Neuronal stem cell (in vitro differentiated cells): ENCODE measurements at regions not wholly inside any gene's neighbourhood (a gene's known extent, or its start where the extent isn't known, plus 50 kb on each side); places are given as distances from the start of the nearest gene placed in this dataset.

ENCODE experiments used
- DNase-seq: peaks from one replicate; pipeline ENCODE4 v3.0.0-alpha.2; 2013; ENCODE audit warnings: low spot score
- H2AFZ ChIP-seq: one replicate; pipeline ENCODE4 v1.6.1; 2013; ENCODE audit warnings: mild to moderate bottlenecking, low read length, inconsistent platforms
- H2AK5ac ChIP-seq: 2 replicates; pipeline ENCODE4 v1.6.1; 2013; ENCODE audit warnings: low read depth, mild to moderate bottlenecking, inconsistent platforms, low read length, moderate library complexity, mixed read lengths
- H2BK120ac ChIP-seq: 2 replicates; pipeline ENCODE4 v1.6.1; 2013; ENCODE audit warnings: low read depth, mild to moderate bottlenecking, inconsistent platforms, low read length, moderate library complexity, mixed read lengths
- H2BK12ac ChIP-seq: one replicate; pipeline ENCODE4 v1.6.1; 2013; ENCODE audit warnings: low read length, inconsistent platforms
- H2BK15ac ChIP-seq: 2 replicates; pipeline ENCODE4 v1.6.1; 2013; ENCODE audit warnings: mild to moderate bottlenecking, low read length, inconsistent platforms, mixed read lengths
- H2BK5ac ChIP-seq: one replicate; pipeline ENCODE4 v1.6.1; 2013; ENCODE audit warnings: inconsistent platforms, mild to moderate bottlenecking, low read length, moderate library complexity
- H3K14ac ChIP-seq: one replicate; pipeline ENCODE4 v1.6.1; 2013; ENCODE audit warnings: low read length, inconsistent platforms
- H3K18ac ChIP-seq: 2 replicates; pipeline ENCODE4 v1.6.1; 2013; ENCODE audit warnings: low read length, inconsistent platforms
- H3K23ac ChIP-seq: 2 replicates; pipeline ENCODE4 v1.6.1; 2013; ENCODE audit warnings: low read depth, mild to moderate bottlenecking, mixed read lengths, low read length, inconsistent platforms; ENCODE audit not compliant: poor library complexity
- H3K27ac ChIP-seq: replicated peaks from 3 replicates; pipeline ENCODE4 v1.5.1; 2013; ENCODE audit warnings: low read length, inconsistent platforms
- H3K27me3 ChIP-seq, 3 experiments: 2 replicates each; pipeline ENCODE4 v1.6.1; 2013; ENCODE audit warnings: low read length in 3 of 3, mild to moderate bottlenecking in 2 of 3, inconsistent platforms in 1 of 3, low read depth in 1 of 3, mixed read lengths in 1 of 3, moderate library complexity in 1 of 3; ENCODE audit not compliant: control insufficient read depth in 3 of 3, insufficient read depth in 3 of 3
- H3K36me3 ChIP-seq, 2 donors: replicated peaks in 1 of 2; 2 replicates each; pipeline ENCODE4 v1.6.1; 2013; ENCODE audit warnings: low read length in 2 of 2; ENCODE audit not compliant: control insufficient read depth in 2 of 2, insufficient read depth in 2 of 2
- H3K4ac ChIP-seq: 2 replicates; pipeline ENCODE4 v1.6.1; 2013; ENCODE audit warnings: inconsistent platforms, mild to moderate bottlenecking, low read length, moderate library complexity
- H3K4me1 ChIP-seq, 2 donors: 1 replicate in 1 of 2; 2 replicates in 1 of 2; pipeline ENCODE4 v1.6.1; 2013; ENCODE audit warnings: low read length in 2 of 2, low read depth in 1 of 2; ENCODE audit not compliant: control insufficient read depth in 2 of 2, insufficient read depth in 1 of 2
- H3K4me2 ChIP-seq: one replicate; pipeline ENCODE4 v1.6.1; 2013; ENCODE audit warnings: mild to moderate bottlenecking, low read length, inconsistent platforms; ENCODE audit not compliant: insufficient read depth, poor library complexity, severe bottlenecking
- H3K4me3 ChIP-seq, 2 donors: 2 replicates each; pipeline ENCODE4 v1.5.1; 2013; ENCODE audit warnings: low read length in 2 of 2, mild to moderate bottlenecking in 2 of 2, inconsistent platforms in 1 of 2, moderate library complexity in 1 of 2
- H3K79me1 ChIP-seq: one replicate; pipeline ENCODE4 v1.6.1; 2013; ENCODE audit warnings: low read depth, mild to moderate bottlenecking, inconsistent platforms, low read length, moderate library complexity
- H3K9ac ChIP-seq: one replicate; pipeline ENCODE4 v1.6.1; 2013; ENCODE audit warnings: mild to moderate bottlenecking, low read depth, low read length, inconsistent platforms; ENCODE audit not compliant: poor library complexity
- H3K9me3 ChIP-seq, 2 donors: replicated peaks in 1 of 2; 2 replicates each; pipeline versions ENCODE3 to v1.6.1; 2013; ENCODE audit warnings: low read length in 2 of 2, mild to moderate bottlenecking in 2 of 2, inconsistent platforms in 1 of 2, low read depth in 1 of 2, mixed read lengths in 1 of 2, moderate library complexity in 1 of 2; ENCODE audit not compliant: control insufficient read depth in 2 of 2, insufficient read depth in 1 of 2
- H4K8ac ChIP-seq: one replicate; pipeline ENCODE4 v1.6.1; 2013; ENCODE audit warnings: low read depth, mild to moderate bottlenecking, inconsistent platforms, low read length, moderate library complexity
- H4K91ac ChIP-seq: one replicate; pipeline ENCODE4 v1.6.1; 2013; ENCODE audit warnings: low read length, low read depth, mild to moderate bottlenecking, inconsistent platforms; ENCODE audit not compliant: poor library complexity
- WGBS, 2 donors: extraction: QIAGEN DNeasy Blood & Tissue Kit; methylation state at CpG; one replicate each; pipeline ENCODE4 v1.1.7; 2013; ENCODE audit warnings: missing lambda C conversion rate in 2 of 2, mixed read lengths in 1 of 2; ENCODE audit not compliant: insufficient read length in 2 of 2, insufficient replicate concordance in 1 of 2; ENCODE audit errors: extremely low coverage in 2 of 2; 5-methylcytosine and 5-hydroxymethylcytosine counted together

DNA sequence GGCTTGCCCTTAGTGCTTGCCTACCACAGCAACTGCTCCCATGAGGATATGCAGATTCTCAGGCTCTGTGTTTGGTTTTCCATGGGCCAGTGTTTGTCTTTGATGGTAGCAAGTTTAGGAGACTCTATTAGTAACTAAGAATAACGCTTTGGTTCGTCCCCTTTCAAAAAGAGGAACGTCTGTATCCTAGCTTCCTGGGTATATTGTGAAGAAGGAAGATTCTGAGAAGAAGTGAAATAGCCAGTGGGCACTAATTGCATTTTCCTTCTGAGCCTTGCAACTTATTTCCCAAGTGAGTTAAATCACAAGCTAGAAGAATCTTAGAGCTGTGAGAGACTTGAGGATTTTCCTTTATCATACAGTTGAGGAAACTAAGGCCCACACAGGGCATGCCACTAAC lies 376.8 kb downstream of the PIK3R1 start:
- no peak overlapping the region for H3K27ac ChIP-seq
- H3K4me2 ChIP-seq, result no peak overlapping the region
- H3K36me3 ChIP-seq, result no peaks in the 10 kb centered on the region
- no peak overlapping the region for H2BK120ac ChIP-seq
- no peak overlapping the region for H3K14ac ChIP-seq
- WGBS, 2 donors, result no CpG with 5 or more reads among the region's 3 CpGs
- no peak overlapping the region for H3K9ac ChIP-seq
- no peak overlapping the region for H2BK15ac ChIP-seq
- no peak overlapping the region for H2AFZ ChIP-seq
- no peak overlapping the region for H2AK5ac ChIP-seq
- H3K18ac ChIP-seq, result no peak overlapping the region
- no peaks in the 10 kb centered on the region for H3K27me3 ChIP-seq
- H4K91ac ChIP-seq, result no peak overlapping the region
- no peaks in the 10 kb centered on the region for H3K79me1 ChIP-seq
- no peak overlapping the region for H4K8ac ChIP-seq
- no peak overlapping the region for H2BK5ac ChIP-seq
- H2BK12ac ChIP-seq, result no peak overlapping the region
- no peak overlapping the region for H3K23ac ChIP-seq
- no peaks in the 10 kb centered on the region for H3K4me1 ChIP-seq
- no peak overlapping the region for H3K4me3 ChIP-seq
- DNase-seq, result no peak
- no peak overlapping the region for H3K4ac ChIP-seq
- peaks cover 0 to 4% of the 10 kb centered on the region in 2 donors for H3K9me3 ChIP-seq

DNA sequence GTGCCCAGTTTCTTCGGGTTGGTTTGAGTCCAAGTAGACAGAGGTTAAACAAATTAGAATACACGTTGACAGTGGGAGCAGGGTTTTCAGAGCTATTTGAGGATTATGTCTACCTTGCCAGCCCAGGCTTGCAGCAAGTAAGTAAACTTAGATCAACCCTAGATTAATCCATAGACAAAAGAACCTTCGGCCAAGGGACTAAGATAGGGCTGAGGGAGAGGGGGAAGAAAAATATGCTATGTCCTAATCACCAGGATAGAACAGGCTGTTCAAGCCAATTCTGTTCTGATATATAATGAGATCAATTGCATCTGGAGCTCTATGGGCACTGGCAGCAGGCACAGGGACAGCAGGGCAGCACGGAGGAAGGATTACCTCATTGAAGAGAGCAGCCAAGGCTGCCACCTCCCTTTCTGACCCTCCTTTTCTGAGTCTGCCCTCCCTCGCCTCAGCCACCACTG lies 377.7 kb downstream of the PIK3R1 start:
- peaks cover 0 to 4% of the 10 kb centered on the region in 2 donors for H3K9me3 ChIP-seq
- no peak overlapping the region for H3K27ac ChIP-seq
- WGBS, 2 donors, result no CpG with 5 or more reads among the region's 5 CpGs
- H4K91ac ChIP-seq, result no peak overlapping the region
- H2BK15ac ChIP-seq, result no peak overlapping the region
- H2BK12ac ChIP-seq, result no peak overlapping the region
- no peak overlapping the region for H3K4me2 ChIP-seq
- DNase-seq, result no peak
- no peak overlapping the region for H3K14ac ChIP-seq
- no peak overlapping the region for H3K23ac ChIP-seq
- H3K4me3 ChIP-seq, result no peak overlapping the region
- H3K27me3 ChIP-seq, result no peaks in the 10 kb centered on the region
- no peak overlapping the region for H3K9ac ChIP-seq
- H3K4me1 ChIP-seq, result no peaks in the 10 kb centered on the region
- H2BK5ac ChIP-seq, result no peak overlapping the region
- H2AFZ ChIP-seq, result no peak overlapping the region
- H3K18ac ChIP-seq, result no peak overlapping the region
- H3K4ac ChIP-seq, result no peak overlapping the region
- no peaks in the 10 kb centered on the region for H3K79me1 ChIP-seq
- no peak overlapping the region for H4K8ac ChIP-seq
- H2BK120ac ChIP-seq, result no peak overlapping the region
- no peaks in the 10 kb centered on the region for H3K36me3 ChIP-seq
- H2AK5ac ChIP-seq, result no peak overlapping the region

DNA sequence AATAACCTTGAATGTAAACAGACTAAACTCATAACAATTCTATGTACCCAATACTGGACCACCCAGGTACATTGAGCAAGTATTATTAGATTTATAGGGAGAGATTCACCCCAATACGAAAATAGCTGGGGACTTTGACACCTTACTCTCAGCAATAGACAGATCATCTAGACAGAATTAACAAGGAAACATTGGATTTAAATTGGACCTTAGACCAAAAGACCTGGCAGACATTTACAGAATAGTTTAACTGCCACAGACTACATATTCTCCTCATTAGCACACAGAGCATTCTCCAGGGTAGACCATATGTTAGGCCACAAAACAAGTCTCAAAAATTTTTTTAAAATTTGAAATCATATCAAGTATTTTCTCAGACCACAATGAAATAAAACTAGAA lies 397.4 kb downstream of the PIK3R1 start:
- Histone ChIP-seq H3K4ac (no peak overlapping the region), H3K79me1 (no peaks in the 10 kb centered on the region), H4K8ac (no peak overlapping the region), H2BK15ac (no peak overlapping the region), H3K4me1 (no peaks in the 10 kb centered on the region), H2BK120ac (no peak overlapping the region), H3K4me2 (no peak overlapping the region), H3K27ac (no peak overlapping the region), H3K23ac (no peak overlapping the region), H3K14ac (no peak overlapping the region), H3K4me3 (no peak overlapping the region), H4K91ac (no peak overlapping the region), H3K9me3 (peaks cover 0 to 7% of the 10 kb centered on the region in 2 donors), H3K27me3 (no peaks in the 10 kb centered on the region), H3K36me3 (no peaks in the 10 kb centered on the region), H2AFZ (no peak overlapping the region), H2BK5ac (no peak overlapping the region), H3K18ac (no peak overlapping the region), H2AK5ac (no peak overlapping the region), H3K9ac (no peak overlapping the region), H2BK12ac (no peak overlapping the region)
- no CpG with 5 or more reads among the region's 1 CpG for WGBS, 2 donors
- DNase-seq, result no peak

DNA sequence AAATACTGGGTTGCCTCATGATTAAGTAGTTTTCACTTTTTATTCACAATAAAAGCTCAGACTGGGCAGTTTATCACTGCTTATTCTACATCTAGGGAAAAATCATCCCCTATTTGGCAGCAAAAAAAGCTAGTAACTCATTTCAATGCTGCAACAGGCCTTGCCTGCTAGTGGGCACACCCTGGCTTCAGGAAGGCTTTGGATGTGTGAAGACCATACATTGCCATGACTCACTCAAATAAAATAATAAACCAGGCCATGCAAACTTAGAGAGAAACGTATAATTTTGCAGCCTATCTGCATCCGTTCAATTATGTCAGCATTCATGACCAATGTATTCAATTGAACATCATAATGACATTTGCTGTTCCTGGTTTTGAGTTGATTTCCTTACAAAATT lies 402.9 kb downstream of the PIK3R1 start:
- H2BK12ac ChIP-seq, result no peak overlapping the region

More for the DNA sequence above, 402.9 kb downstream of the PIK3R1 start:
- no peak overlapping the region for H2AK5ac ChIP-seq
- no peak overlapping the region for H3K4me2 ChIP-seq
- no peaks in the 10 kb centered on the region for H3K36me3 ChIP-seq
- no peak overlapping the region for H2BK15ac ChIP-seq
- no peak overlapping the region for H3K4ac ChIP-seq
- no peak overlapping the region for H3K14ac ChIP-seq
- no peak overlapping the region for H2AFZ ChIP-seq
- H2BK5ac ChIP-seq, result no peak overlapping the region
- no peaks in the 10 kb centered on the region for H3K9me3 ChIP-seq
- DNase-seq, result no peak
- H3K18ac ChIP-seq, result no peak overlapping the region
- H3K4me1 ChIP-seq, result no peaks in the 10 kb centered on the region
- no peak overlapping the region for H3K9ac ChIP-seq
- no peak overlapping the region for H4K8ac ChIP-seq
- H3K27me3 ChIP-seq, result no peaks in the 10 kb centered on the region
- H3K23ac ChIP-seq, result no peak overlapping the region
- WGBS, 2 donors, result no CpG with 5 or more reads among the region's 2 CpGs
- H3K27ac ChIP-seq, result no peak overlapping the region
- no peak overlapping the region for H3K4me3 ChIP-seq
- H3K79me1 ChIP-seq, result no peaks in the 10 kb centered on the region
- no peak overlapping the region for H4K91ac ChIP-seq
- no peak overlapping the region for H2BK120ac ChIP-seq
